ENCODE measurements at regions not wholly inside any gene's neighbourhood (a gene's known extent, or its start where the extent isn't known, plus 50 kb on each side); places are given as distances from the start of the nearest gene placed in this dataset.

DNA sequence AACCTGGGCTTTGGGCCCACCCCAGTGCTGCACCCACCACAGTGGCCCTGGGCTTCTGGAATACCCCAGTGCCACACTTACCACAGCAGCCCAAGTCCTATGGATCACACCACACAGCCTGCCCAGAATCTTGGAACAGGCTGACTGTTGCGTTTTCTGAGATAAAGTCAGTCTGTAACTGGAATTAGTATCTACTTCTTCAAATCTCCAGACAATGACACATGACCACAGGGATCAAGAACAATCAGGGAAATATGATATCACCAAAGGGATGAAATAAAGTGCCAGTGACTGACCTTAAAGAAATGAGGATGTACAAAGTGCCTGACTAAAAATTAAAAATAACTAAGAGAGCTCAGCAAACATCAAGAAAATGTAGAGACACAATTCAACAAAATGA is 239.7 kb upstream of the PLD5 start:
- Mint-ChIP-seq H3K27me3 (ENCODE audit: low read depth) (no peaks in the 10 kb centered on the region), H3K4me3 (no peak overlapping the region), H3K9me3 (peaks cover 6% of the 10 kb centered on the region), H3K27ac (no peak overlapping the region), H3K4me1 (ENCODE audit: low read depth) (no peaks in the 10 kb centered on the region), H3K36me3 (ENCODE audit: low read depth) (no peaks in the 10 kb centered on the region)
- DNase-seq (ENCODE audit: low spot score): no peak

DNA sequence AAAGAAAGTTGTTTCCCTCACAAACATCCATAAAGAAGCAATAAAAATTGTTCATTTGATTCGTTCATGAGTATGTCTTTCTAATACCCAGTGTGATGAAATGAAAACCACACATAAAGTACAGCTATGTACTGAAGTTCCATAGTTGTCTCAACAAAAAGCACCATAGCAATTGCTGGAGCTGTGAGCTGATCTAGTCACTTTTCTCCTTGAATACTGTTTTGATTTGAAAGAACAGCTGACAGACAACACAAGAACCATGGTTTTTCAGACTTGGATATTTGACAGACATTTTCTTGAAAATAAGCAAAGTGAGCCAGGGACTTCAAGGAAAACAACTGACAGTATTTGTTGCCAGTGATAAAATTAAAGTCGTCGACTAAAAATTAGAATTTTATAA is 237.1 kb upstream of the PLD5 start:
- no peaks in the 10 kb centered on the region for H3K36me3 Mint-ChIP-seq (ENCODE audit: low read depth)
- H3K9me3 Mint-ChIP-seq: peaks cover 6% of the 10 kb centered on the region
- H3K27ac Mint-ChIP-seq: no peak overlapping the region
- H3K27me3 Mint-ChIP-seq (ENCODE audit: low read depth): no peaks in the 10 kb centered on the region
- no peaks in the 10 kb centered on the region for H3K4me1 Mint-ChIP-seq (ENCODE audit: low read depth)
- no peak for DNase-seq (ENCODE audit: low spot score)
- H3K4me3 Mint-ChIP-seq: no peak overlapping the region

DNA sequence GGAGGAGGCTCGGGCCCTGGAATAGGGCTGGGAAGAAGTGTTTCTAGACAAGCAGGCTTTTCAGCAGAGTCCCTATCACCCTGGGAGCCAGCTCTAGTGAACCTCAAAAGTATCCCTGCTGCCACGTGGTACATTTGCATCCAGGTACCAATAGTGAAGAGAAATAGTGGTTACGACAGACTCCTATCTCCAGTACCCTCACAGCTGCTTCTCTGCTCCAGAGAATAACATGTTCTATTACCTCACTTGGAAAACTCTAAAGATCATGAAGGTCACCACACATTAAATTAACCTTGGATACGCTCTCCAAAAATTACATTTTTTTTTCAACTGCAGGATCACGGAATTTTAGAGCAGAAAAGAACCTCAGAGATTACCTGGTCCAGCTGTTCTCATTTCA is 230.4 kb upstream of the PLD5 start:
- H3K9me3 Mint-ChIP-seq: peaks cover 4% of the 10 kb centered on the region
- no peaks in the 10 kb centered on the region for H3K4me1 Mint-ChIP-seq (ENCODE audit: low read depth)
- no peak overlapping the region for H3K4me3 Mint-ChIP-seq
- H3K36me3 Mint-ChIP-seq (ENCODE audit: low read depth): no peaks in the 10 kb centered on the region
- DNase-seq (ENCODE audit: low spot score): no peak
- no peaks in the 10 kb centered on the region for H3K27me3 Mint-ChIP-seq (ENCODE audit: low read depth)
- no peak overlapping the region for H3K27ac Mint-ChIP-seq

DNA sequence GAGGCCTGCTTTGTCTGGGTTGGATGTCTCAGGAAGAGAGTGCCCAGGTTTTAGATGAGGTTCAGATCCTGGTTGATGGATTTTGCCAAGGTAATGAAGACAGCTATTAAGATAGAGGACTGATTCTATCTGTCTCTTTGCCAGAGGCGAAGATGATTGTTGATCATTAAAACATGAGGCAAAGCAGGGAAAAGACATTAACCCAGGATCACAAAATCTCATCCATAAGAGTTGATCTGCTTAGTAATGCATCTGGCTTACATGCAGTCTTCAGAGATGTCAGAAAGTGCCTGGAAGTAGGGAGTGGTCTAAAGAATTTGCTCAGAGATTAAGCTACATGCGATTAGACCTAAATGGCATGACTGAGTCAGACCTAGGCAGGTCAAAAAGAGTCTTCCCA is 229.6 kb upstream of the PLD5 start:
- no peak for DNase-seq (ENCODE audit: low spot score)
- Mint-ChIP-seq H3K4me3 (no peak overlapping the region), H3K4me1 (ENCODE audit: low read depth) (no peaks in the 10 kb centered on the region), H3K27me3 (ENCODE audit: low read depth) (no peaks in the 10 kb centered on the region), H3K27ac (no peak overlapping the region), H3K9me3 (peaks cover 4% of the 10 kb centered on the region), H3K36me3 (ENCODE audit: low read depth) (no peaks in the 10 kb centered on the region)

DNA sequence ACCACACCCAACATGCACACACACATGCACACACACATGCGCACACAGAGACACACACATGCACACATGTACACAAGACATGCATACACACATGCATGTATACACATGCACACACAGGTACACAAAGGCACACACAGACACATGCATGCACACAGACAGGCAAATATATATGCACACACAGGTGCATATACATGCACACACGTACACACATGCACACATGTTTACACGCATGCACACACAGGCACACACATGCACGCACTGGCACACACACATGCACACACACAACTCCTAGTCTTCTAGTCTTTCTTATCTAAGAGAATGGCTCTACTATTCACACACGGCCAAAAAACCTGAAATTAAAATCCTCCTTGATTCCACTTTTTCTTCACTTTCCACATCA is 222.7 kb upstream of the PLD5 start:
- H3K36me3 Mint-ChIP-seq (ENCODE audit: low read depth): no peaks in the 10 kb centered on the region
- no peaks in the 10 kb centered on the region for H3K4me1 Mint-ChIP-seq (ENCODE audit: low read depth)
- no peak overlapping the region for H3K4me3 Mint-ChIP-seq
- no peaks in the 10 kb centered on the region for H3K27me3 Mint-ChIP-seq (ENCODE audit: low read depth)
- H3K27ac Mint-ChIP-seq: no peak overlapping the region
- no peaks in the 10 kb centered on the region for H3K9me3 Mint-ChIP-seq
- no peak for DNase-seq (ENCODE audit: low spot score)

DNA sequence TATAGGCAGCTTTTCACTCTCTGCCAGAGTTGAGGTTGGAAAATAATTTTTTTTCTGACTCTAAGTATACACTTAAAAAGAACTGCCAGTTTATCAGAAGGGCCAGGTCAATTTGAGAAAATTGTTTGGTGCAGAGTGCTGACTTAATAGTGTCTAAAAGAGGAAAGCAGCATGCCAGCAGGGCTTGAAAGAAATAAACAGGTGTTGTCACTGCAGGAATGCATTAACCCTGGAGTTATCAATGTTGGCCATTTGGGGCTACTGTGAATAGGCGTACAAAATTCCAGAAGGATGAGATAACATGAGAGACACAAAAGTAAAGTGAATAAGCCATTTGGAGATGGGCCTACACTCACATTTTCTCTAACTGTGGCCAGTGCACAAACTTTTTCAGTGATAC is 220.6 kb upstream of the PLD5 start:
- DNase-seq (ENCODE audit: low spot score): no peak
- Mint-ChIP-seq H3K27ac (no peak overlapping the region), H3K4me1 (ENCODE audit: low read depth) (no peaks in the 10 kb centered on the region), H3K9me3 (no peaks in the 10 kb centered on the region), H3K27me3 (ENCODE audit: low read depth) (no peaks in the 10 kb centered on the region), H3K36me3 (ENCODE audit: low read depth) (no peaks in the 10 kb centered on the region), H3K4me3 (no peak overlapping the region)

DNA sequence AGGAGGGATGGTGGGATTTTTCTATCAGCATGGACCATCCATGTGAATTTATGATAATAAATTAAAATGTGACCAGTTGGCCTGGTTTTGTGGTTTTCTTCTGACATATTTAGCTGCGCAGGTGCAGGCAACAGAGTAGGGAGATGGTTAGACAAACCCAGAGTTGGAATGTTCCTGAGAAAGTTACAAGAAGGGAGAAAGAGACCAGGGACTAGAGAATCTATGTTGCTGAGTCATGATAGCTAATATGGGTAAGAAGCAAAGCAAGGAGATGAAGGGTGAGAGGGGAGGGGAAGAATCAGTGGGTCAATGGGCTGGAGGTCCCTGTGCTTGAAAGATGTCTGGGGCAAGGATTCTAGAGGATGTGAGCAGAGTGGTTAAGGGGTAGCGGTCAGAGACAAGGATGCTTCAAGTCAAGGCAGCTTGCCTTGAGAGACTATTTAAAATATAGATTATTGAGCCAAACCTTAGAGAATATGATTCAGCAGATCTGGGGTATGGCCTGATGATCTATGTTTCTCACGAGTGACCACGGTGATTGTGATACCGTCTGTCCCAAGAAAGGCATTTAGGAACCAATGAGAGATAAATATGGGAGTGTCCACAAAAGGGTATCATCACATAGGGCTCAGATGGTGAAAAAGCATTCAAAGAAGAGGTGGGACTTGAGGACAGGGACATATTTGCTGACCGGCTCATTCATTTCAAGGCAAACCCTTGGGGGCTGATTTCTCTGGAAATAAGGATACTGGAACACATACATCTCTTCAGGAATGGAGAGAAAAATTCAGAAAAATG is 219.7 kb upstream of the PLD5 start:
- H3K36me3 Mint-ChIP-seq (ENCODE audit: low read depth): no peaks in the 10 kb centered on the region
- no peaks in the 10 kb centered on the region for H3K9me3 Mint-ChIP-seq
- no peaks in the 10 kb centered on the region for H3K27me3 Mint-ChIP-seq (ENCODE audit: low read depth)
- H3K27ac Mint-ChIP-seq: no peak overlapping the region
- no peak for DNase-seq (ENCODE audit: low spot score)
- H3K4me1 Mint-ChIP-seq (ENCODE audit: low read depth): no peaks in the 10 kb centered on the region
- H3K4me3 Mint-ChIP-seq: no peak overlapping the region

DNA sequence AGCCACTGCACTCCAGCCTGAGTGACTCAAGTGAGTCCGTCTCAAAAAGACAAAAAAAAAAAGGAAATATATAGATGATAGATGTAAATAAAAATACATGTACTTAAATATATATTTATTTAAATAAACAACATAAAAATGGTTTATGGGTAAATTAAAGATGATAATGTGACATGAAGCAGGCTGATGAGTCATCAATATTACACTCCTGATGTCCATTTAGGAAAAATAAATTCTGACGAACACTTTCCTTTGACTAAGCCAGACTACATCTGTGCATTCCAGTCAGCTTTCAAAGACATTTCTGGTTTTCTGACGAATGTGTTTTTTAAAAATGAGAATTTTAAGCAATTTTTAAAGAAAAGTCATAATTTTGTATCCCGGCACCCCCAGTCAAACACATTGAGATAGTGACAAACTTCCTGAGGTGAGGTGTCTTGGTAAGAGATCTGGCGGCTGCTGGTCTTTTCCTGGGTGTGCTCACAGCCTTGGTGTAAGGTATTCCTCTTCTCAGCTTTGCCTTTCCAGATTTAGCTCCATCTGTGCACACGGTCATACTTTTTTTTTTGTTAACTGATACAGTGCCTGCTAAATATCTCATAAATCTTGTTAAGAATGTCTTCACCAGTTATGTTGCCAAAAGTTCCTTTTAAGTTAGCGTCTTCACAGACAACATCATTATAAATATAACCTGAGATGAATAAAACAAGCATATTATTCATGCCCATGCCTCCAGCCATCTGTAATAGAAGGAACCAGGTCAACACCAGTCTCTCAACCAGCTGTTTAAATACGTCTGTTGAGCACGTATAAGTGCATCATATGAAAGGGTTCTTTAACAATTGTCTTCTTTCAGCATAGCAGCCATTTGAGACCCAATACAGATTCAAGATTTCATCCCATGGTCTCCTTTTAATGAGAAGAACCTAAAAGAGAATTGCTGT is 214.5 kb upstream of the PLD5 start:
- no peak overlapping the region for H3K27ac Mint-ChIP-seq
- H3K36me3 Mint-ChIP-seq (ENCODE audit: low read depth): no peaks in the 10 kb centered on the region
- no peaks in the 10 kb centered on the region for H3K9me3 Mint-ChIP-seq
- no peak overlapping the region for H3K4me3 Mint-ChIP-seq
- DNase-seq (ENCODE audit: low spot score): no peak
- H3K4me1 Mint-ChIP-seq (ENCODE audit: low read depth): no peaks in the 10 kb centered on the region
- H3K27me3 Mint-ChIP-seq (ENCODE audit: low read depth): no peaks in the 10 kb centered on the region

DNA sequence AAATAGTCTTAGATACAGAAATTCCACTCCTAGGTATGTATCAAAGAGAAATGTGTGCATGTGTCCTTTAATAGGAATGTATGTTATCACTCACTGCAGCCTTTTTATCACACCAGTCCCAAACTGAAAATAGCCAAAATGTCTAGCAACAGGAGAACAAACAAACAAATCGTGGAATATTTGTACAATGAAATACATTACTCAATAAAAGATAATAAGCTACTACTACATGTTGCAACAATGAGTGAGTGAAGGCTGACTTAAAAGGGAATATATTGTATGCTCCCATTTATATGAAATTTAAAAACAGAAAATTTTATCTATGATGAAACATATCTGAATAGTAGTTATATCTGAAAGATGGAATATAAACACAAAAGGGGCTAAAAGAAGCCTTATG is 212.1 kb upstream of the PLD5 start:
- H3K27me3 Mint-ChIP-seq (ENCODE audit: low read depth): no peaks in the 10 kb centered on the region
- no peaks in the 10 kb centered on the region for H3K36me3 Mint-ChIP-seq (ENCODE audit: low read depth)
- DNase-seq (ENCODE audit: low spot score): no peak
- H3K4me3 Mint-ChIP-seq: no peak overlapping the region
- no peaks in the 10 kb centered on the region for H3K4me1 Mint-ChIP-seq (ENCODE audit: low read depth)
- no peaks in the 10 kb centered on the region for H3K9me3 Mint-ChIP-seq
- no peak overlapping the region for H3K27ac Mint-ChIP-seq

DNA sequence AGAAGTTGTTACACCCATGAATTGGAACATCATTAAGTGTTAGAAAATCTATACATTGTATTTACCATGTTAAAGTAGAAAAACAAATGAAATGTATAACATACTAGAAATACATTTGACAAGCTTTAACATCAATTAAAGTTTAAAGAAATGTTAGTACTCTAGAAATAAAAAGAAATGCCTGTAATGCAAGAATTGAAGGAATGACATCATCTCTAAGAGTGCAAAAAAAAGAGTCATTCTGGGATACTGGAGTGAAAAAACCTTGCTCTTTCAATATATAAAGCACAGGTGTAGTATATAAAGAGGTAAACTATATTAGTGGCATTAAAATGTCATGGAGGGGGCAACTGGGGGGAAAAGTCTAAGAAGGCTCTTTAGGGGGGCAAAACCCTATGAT is 210.8 kb upstream of the PLD5 start:
- DNase-seq (ENCODE audit: low spot score): no peak
- Mint-ChIP-seq H3K4me1 (ENCODE audit: low read depth) (no peaks in the 10 kb centered on the region), H3K36me3 (ENCODE audit: low read depth) (no peaks in the 10 kb centered on the region), H3K27me3 (ENCODE audit: low read depth) (no peaks in the 10 kb centered on the region), H3K27ac (no peak overlapping the region), H3K9me3 (no peaks in the 10 kb centered on the region), H3K4me3 (no peak overlapping the region)

DNA sequence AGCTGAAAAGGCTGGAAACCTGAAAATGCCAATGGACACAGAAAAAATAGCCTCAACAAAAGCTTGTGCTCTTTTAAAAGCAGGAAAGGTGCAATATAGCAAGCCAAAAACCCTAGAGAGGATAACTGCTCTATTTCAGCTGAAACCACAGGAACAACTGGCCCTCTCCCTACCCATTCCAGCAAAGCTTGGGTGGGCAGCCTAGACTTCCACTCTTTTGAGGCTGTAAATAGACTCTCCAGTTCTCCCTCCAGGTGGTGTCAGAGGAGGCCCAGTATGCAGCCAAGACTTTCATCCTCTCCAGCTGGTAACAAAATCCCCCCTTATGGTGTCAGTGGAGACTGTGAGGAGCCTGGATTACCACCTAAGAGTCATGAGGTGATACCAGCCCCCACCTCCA is 206.9 kb upstream of the PLD5 start:
- Mint-ChIP-seq H3K9me3 (no peaks in the 10 kb centered on the region), H3K4me3 (no peak overlapping the region), H3K36me3 (ENCODE audit: low read depth) (no peaks in the 10 kb centered on the region), H3K27me3 (ENCODE audit: low read depth) (no peaks in the 10 kb centered on the region), H3K27ac (no peak overlapping the region), H3K4me1 (ENCODE audit: low read depth) (no peaks in the 10 kb centered on the region)
- no peak for DNase-seq (ENCODE audit: low spot score)

DNA sequence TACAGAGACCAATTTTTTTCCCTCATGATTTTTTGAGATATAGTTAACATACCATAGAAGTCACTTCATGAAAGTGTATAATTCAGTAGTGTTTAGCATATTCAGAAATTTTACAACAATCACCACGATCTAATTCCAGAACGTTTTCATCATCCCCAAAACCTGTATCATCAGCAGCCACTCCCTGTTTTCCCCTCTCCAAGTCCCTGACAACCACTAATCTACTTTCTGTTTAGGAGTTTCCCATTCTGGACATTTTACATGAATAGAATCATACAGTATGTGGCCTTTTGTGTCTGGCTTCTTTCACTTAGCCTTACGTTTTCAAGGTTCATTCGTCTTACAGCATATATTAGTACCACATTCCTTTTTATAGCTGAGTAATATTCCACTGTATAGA is 204.2 kb upstream of the PLD5 start:
- Mint-ChIP-seq H3K4me3 (no peak overlapping the region), H3K27ac (no peak overlapping the region), H3K9me3 (no peaks in the 10 kb centered on the region), H3K27me3 (ENCODE audit: low read depth) (no peaks in the 10 kb centered on the region), H3K36me3 (ENCODE audit: low read depth) (no peaks in the 10 kb centered on the region), H3K4me1 (ENCODE audit: low read depth) (no peaks in the 10 kb centered on the region)
- no peak for DNase-seq (ENCODE audit: low spot score)

DNA sequence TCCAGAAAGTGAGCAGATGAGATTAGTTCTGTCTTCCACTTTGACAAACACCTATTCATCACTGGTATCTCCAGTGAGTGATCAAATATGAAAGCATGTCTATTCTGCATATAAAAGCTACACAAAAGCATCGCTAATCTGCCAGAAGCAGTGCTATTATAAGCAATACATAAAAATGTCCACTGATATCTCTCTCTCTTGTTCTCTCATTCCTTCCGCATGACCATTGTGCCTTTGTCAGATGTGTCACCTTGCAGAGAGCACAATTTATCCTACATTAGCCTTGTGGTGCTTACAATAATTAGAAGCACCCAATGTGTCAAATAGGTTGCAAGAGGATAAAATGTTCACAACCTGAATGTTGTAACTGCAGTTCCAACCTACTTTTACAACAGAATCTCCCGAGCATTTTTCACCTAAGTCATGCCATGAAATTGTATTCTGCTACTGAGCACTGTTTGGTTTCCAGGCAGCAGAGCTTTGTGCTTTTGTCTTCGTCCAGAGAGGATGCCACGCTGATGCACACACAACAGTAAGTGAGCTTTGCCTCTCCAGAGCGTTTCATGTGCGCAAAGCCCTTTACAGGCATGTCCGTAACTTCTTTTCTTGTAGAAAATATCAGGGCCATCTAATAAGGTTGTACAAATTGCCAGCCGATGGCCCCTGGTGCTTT is 198.7 kb upstream of the PLD5 start:
- H3K27me3 Mint-ChIP-seq (ENCODE audit: low read depth): no peaks in the 10 kb centered on the region
- H3K27ac Mint-ChIP-seq: no peak overlapping the region
- peaks cover 6% of the 10 kb centered on the region for H3K9me3 Mint-ChIP-seq
- H3K4me1 Mint-ChIP-seq (ENCODE audit: low read depth): no peaks in the 10 kb centered on the region
- H3K36me3 Mint-ChIP-seq (ENCODE audit: low read depth): no peaks in the 10 kb centered on the region
- no peak for DNase-seq (ENCODE audit: low spot score)
- H3K4me3 Mint-ChIP-seq: no peak overlapping the region

DNA sequence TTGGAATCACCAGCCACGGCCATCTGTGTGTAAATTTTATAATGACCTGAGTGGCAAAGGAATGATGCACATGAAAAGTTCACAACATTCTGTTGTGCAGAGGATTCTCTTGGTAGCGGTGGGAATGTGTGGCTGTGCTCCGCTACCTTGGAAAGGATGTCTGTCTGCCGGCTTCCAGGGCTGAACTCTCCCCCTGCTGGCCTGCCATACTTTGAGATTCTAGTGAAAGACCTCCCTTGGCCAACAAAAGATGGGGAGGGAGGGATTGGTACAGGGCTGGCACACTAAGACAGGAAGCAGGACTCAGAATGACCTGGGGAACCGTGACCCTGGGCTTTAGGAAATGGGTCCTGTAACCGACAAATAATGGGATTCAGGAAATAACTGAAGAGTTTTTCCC is 194.5 kb upstream of the PLD5 start:
- Mint-ChIP-seq H3K9me3 (peaks cover 12% of the 10 kb centered on the region), H3K4me1 (ENCODE audit: low read depth) (no peaks in the 10 kb centered on the region)

More for the DNA sequence above, 194.5 kb upstream of the PLD5 start:
- Mint-ChIP-seq H3K27me3 (ENCODE audit: low read depth) (no peaks in the 10 kb centered on the region), H3K36me3 (ENCODE audit: low read depth) (no peaks in the 10 kb centered on the region), H3K4me3 (no peak overlapping the region), H3K27ac (no peak overlapping the region)
- no peak for DNase-seq (ENCODE audit: low spot score)
